Loucy (cell line): ENCODE measurements at regions not wholly inside any gene's neighbourhood (a gene's known extent, or its start where the extent isn't known, plus 50 kb on each side); places are given as distances from the start of the nearest gene placed in this dataset.
"Not testable (repeated sequence)": the region's sequence is repeated elsewhere in the genome, so short reads cannot be mapped to it uniquely, and the experiment has no call there.

ENCODE experiments used
- H2AFZ ChIP-seq: fragments of 200-600 bp; sonication (generic); 2 replicates; pipeline ENCODE4 v1.6.0; 2016; ENCODE audit warnings: antibody characterized with exemption, mild to moderate bottlenecking, low read length, moderate library complexity
- H3F3A ChIP-seq: fragments of 200-600 bp; 2 replicates; pipeline ENCODE4 v1.6.0; 2016; ENCODE audit warnings: antibody characterized with exemption, low read depth, mild to moderate bottlenecking
- H3K27me3 ChIP-seq: fragments of 200-600 bp; sonication (generic); 2 replicates; pipeline ENCODE4 v1.6.1; 2014; ENCODE audit warnings: low read length, mild to moderate bottlenecking; ENCODE audit not compliant: insufficient read depth, poor library complexity, severe bottlenecking
- H3K36me3 ChIP-seq: fragments of 200-600 bp; sonication (generic); 2 replicates; pipeline ENCODE4 v1.6.1; 2016; ENCODE audit warnings: low read length; ENCODE audit not compliant: insufficient read depth
- H3K4me1 ChIP-seq: fragments of 200-600 bp; sonication (generic); 2 replicates; pipeline ENCODE4 v1.5.1; 2014; ENCODE audit warnings: low read length, mild to moderate bottlenecking; ENCODE audit not compliant: insufficient read depth, poor library complexity, severe bottlenecking
- H3K4me2 ChIP-seq: fragments of 200-600 bp; sonication (generic); 2 replicates; pipeline ENCODE4 v1.6.0; 2014; ENCODE audit warnings: antibody characterized with exemption, low read length, low read depth, mild to moderate bottlenecking; ENCODE audit not compliant: poor library complexity, severe bottlenecking
- H3K4me3 ChIP-seq: fragments of 200-600 bp; sonication (generic); 2 replicates; pipeline ENCODE4 v1.5.1; 2014; ENCODE audit warnings: low read length, mild to moderate bottlenecking, mixed read lengths; ENCODE audit not compliant: poor library complexity, severe bottlenecking
- H3K79me2 ChIP-seq: fragments of 200-600 bp; sonication (generic); 2 replicates; pipeline ENCODE4 v1.6.1; 2014; ENCODE audit warnings: low read length; ENCODE audit not compliant: insufficient read depth
- H3K9ac ChIP-seq: fragments of 200-600 bp; sonication (generic); 2 replicates; pipeline ENCODE4 v1.6.0; 2014; ENCODE audit warnings: mild to moderate bottlenecking, low read depth, low read length, moderate library complexity; ENCODE audit not compliant: poor library complexity, severe bottlenecking
- H3K9me2 ChIP-seq: fragments of 200-600 bp; sonication (generic); replicated peaks from 2 replicates; pipeline ENCODE4 v1.6.1; 2016; ENCODE audit warnings: low read depth, low read length, mixed read lengths
- H3K9me3 ChIP-seq: fragments of 200-600 bp; sonication (generic); 2 replicates; pipeline ENCODE4 v1.6.1; 2014; ENCODE audit warnings: mild to moderate bottlenecking, antibody characterized with exemption, low read length, low read depth; ENCODE audit not compliant: insufficient read depth
- H4K20me1 ChIP-seq: fragments of 200-600 bp; sonication (generic); 2 replicates; pipeline ENCODE4 v1.6.0; 2014; ENCODE audit warnings: antibody characterized with exemption, low read length, mild to moderate bottlenecking; ENCODE audit not compliant: insufficient read depth, poor library complexity, severe bottlenecking
- EZH2phosphoT487 ChIP-seq: fragments of 200-600 bp; IDR thresholded peaks from 2 replicates; pipeline ENCODE4 v1.6.1; 2018; ENCODE audit warnings: antibody characterized with exemption, mild to moderate bottlenecking, moderate library complexity, borderline replicate concordance
- TF ChIP-seq, protein P1 (sequence below): fragments of 200-600 bp; sonication (generic); conservative IDR thresholded peaks from 2 replicates; pipeline ENCODE4 v1.5.1; 2014; ENCODE audit warnings: mild to moderate bottlenecking, antibody characterized with exemption, low read length

DNA sequence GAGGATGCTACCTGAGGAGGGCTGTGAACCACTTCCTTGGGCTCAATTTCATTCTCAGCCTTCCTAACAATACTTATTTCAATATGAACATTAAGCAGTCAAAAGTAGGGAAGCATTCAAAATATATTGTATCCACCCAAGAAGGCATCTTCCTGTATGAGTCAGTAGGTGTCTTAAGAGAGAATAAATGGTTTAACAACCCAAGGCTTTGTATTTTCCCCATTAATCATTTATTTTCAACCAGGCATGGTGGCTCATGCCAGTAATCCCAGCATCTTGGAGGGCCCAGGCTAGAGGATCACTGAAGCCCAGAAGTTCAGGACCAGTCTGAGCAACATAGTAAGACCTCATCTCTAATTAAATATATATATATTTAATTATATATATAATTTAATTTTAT is 74.5 kb upstream of the MARCKS start:
- no peaks in the 10 kb centered on the region for H3K27me3 ChIP-seq
- no peaks in the 10 kb centered on the region for H4K20me1 ChIP-seq
- no peaks in the 10 kb centered on the region for H3F3A ChIP-seq
- no peaks in the 10 kb centered on the region for H3K79me2 ChIP-seq
- H3K9me3 ChIP-seq = no peaks in the 10 kb centered on the region
- TF ChIP-seq, protein P1, sequence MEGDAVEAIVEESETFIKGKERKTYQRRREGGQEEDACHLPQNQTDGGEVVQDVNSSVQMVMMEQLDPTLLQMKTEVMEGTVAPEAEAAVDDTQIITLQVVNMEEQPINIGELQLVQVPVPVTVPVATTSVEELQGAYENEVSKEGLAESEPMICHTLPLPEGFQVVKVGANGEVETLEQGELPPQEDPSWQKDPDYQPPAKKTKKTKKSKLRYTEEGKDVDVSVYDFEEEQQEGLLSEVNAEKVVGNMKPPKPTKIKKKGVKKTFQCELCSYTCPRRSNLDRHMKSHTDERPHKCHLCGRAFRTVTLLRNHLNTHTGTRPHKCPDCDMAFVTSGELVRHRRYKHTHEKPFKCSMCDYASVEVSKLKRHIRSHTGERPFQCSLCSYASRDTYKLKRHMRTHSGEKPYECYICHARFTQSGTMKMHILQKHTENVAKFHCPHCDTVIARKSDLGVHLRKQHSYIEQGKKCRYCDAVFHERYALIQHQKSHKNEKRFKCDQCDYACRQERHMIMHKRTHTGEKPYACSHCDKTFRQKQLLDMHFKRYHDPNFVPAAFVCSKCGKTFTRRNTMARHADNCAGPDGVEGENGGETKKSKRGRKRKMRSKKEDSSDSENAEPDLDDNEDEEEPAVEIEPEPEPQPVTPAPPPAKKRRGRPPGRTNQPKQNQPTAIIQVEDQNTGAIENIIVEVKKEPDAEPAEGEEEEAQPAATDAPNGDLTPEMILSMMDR = no peak
- no peak for TF ChIP-seq EZH2phosphoT487
- no peaks in the 10 kb centered on the region for H3K9me2 ChIP-seq
- no peaks in the 10 kb centered on the region for H3K36me3 ChIP-seq
- no peaks in the 10 kb centered on the region for H3K4me1 ChIP-seq
- H3K4me3 ChIP-seq = no peak overlapping the region
- no peak overlapping the region for H2AFZ ChIP-seq
- H3K9ac ChIP-seq = no peak overlapping the region
- no peak overlapping the region for H3K4me2 ChIP-seq

- H3K79me2 ChIP-seq = no peaks in the 10 kb centered on the region
- no peaks in the 10 kb centered on the region for H3K27me3 ChIP-seq
- H4K20me1 ChIP-seq = no peaks in the 10 kb centered on the region
- H3K9ac ChIP-seq = no peak overlapping the region
- no peaks in the 10 kb centered on the region for H3F3A ChIP-seq
- no peaks in the 10 kb centered on the region for H3K9me3 ChIP-seq
- no peaks in the 10 kb centered on the region for H3K4me1 ChIP-seq
- H2AFZ ChIP-seq = no peak overlapping the region
- TF ChIP-seq, protein P1 = no peak
- TF ChIP-seq EZH2phosphoT487 = no peak
- H3K4me3 ChIP-seq = no peak overlapping the region
- no peaks in the 10 kb centered on the region for H3K9me2 ChIP-seq
- no peak overlapping the region for H3K4me2 ChIP-seq
- no peaks in the 10 kb centered on the region for H3K36me3 ChIP-seq
Observed at GRCh38 chr6:113786168-113786567, 71.0 kb upstream of the MARCKS start.

- Histone ChIP-seq H3K79me2 (no peaks in the 10 kb centered on the region), H3K4me1 (no peaks in the 10 kb centered on the region), H3K27me3 (no peaks in the 10 kb centered on the region), H3K9ac (no peak overlapping the region), H2AFZ (no peak overlapping the region), H3K4me3 (no peak overlapping the region), H4K20me1 (no peaks in the 10 kb centered on the region), H3F3A (no peaks in the 10 kb centered on the region), H3K9me2 (no peaks in the 10 kb centered on the region), H3K4me2 (no peak overlapping the region), H3K36me3 (no peaks in the 10 kb centered on the region), H3K9me3 (no peaks in the 10 kb centered on the region)
- TF ChIP-seq EZH2phosphoT487 = no peak
Observed at GRCh38 chr6:113788586-113788985, 68.6 kb upstream of the MARCKS start.

- not testable (repeated sequence) for H3K9ac ChIP-seq, H3K4me1 ChIP-seq, H2AFZ ChIP-seq, H4K20me1 ChIP-seq, H3K9me2 ChIP-seq, H3K79me2 ChIP-seq, H3K36me3 ChIP-seq, H3F3A ChIP-seq, H3K27me3 ChIP-seq, H3K4me2 ChIP-seq, H3K9me3 ChIP-seq, H3K4me3 ChIP-seq
Observed at GRCh38 chr6:113791225-113791624, 65.9 kb upstream of the MARCKS start.

DNA sequence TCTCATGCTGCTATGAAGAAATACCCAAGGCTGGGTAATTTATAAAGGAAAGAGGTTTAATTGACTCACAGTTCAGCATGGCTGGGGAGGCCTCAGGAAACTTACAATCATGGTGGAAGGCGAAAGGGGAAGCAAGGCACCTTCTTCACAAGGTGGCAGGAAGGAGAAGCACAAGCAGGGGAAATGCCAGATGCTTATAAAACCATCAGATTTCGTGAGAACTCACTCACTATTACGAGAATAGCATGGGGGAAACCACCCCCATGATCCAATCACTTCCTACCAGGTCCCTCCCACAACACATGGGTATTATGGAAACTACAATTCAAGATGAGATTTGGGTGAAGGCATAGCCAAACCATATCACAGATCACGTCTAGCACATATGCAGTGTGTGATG is 61.8 kb upstream of the MARCKS start:
- H3K4me3 ChIP-seq, H3K36me3 ChIP-seq, H3F3A ChIP-seq, H3K9me3 ChIP-seq, H3K9me2 ChIP-seq, H4K20me1 ChIP-seq, H3K9ac ChIP-seq, H3K4me2 ChIP-seq, H3K27me3 ChIP-seq, H3K4me1 ChIP-seq, H3K79me2 ChIP-seq, H2AFZ ChIP-seq: not testable (repeated sequence)
